ENCODE measurements at regions not wholly inside any gene's neighbourhood (a gene's known extent, or its start where the extent isn't known, plus 50 kb on each side); places are given as distances from the start of the nearest gene placed in this dataset.
"Not testable (repeated sequence)": the region's sequence is repeated elsewhere in the genome, so short reads cannot be mapped to it uniquely, and the experiment has no call there.

GRCh38 chr10:16117305-16117695, 257.0 kb upstream of the MINDY3 start:
- DNase-seq = no peak

- DNase-seq = no peak
Observed at GRCh38 chr10:16119445-16119844, 259.1 kb upstream of the MINDY3 start.

DNA sequence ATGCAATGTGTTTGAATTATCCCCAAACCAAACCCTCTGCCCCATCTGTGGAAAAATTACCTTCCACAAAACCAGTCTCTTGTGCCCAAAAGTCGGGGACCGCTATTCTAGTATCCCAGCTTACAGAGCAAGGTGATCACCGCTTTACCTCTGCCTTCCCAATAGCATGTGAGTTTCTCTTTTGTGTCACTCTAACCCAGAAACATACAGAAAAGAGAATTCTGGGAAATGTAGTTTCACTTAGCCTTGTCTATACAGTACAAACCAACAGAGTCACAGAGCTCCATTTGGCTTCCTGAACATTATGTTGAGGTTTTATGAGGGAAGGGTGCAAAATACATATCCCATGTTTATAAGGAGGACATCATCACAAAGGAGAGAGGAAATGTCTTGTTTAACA, 260.3 kb upstream of the MINDY3 start:
- no peak for DNase-seq

DNA sequence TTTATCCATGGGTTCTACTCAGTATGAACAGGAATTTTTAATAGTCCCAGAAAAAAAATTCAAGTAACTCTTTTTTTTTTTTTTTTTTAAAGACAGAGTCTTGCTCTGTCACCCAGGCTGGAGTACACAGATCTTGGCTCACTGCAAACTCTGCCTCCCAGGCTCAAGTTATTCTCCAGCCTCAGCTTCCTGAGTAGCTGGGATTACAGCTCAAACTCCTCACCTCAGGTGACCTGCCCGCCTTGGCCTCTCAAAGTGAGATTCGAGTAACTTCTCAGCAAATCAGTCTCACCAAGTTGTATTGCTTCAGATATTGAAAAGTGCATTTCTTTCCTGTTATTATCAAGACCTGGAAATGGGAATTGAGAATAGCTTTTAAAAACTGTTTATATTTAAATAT, 281.2 kb upstream of the MINDY3 start:
- no peak for DNase-seq

GRCh38 chr10:16146993-16147392, 286.7 kb upstream of the MINDY3 start:
- DNase-seq = no peak

DNA sequence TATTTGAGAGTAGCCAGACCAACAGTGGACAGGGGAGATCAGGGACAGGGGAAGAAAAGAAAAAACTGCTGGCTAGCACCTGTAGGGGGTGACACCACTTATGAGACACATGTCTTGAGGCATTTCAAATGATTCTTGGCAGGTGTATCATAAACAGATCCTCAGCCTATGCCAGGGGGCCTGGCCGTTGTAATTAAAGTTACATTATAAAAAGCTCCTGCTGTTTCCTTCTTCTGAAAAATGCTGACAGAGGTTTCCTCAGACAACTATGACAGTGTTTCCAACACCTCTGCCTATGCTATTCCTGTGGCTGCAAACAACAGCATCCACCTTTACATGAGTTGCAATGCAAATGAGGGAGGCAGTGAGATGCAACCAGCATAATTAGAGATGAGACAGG, 281.0 kb upstream of the PTER start:
- DNase-seq = no peak

- no peak for DNase-seq
Observed at GRCh38 chr10:16156681-16157080, 280.1 kb upstream of the PTER start.

GRCh38 chr10:16165067-16165466, 271.7 kb upstream of the PTER start:
- not testable (repeated sequence) for DNase-seq

DNA sequence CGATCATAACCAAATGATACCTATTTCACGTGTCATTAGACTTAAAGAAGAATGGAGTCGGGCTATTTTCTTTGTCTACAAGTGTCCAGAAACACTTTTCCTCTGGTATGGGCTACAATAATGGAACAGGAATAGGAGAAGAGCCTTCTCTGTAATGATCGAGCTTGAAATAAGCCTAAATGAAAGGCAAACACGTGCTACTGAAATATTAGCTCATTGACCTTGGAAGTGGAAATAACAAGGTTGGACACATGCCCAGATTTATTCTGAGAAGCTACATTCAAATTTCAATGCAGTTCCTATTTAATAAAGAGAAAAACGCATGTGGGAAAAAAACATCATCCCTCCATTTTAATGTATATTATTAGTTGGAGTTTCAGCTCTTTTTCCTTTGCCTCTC, 254.7 kb upstream of the PTER start:
- no peak for DNase-seq

GRCh38 chr10:16182688-16183087, 254.1 kb upstream of the PTER start:
- DNase-seq = no peak

DNA sequence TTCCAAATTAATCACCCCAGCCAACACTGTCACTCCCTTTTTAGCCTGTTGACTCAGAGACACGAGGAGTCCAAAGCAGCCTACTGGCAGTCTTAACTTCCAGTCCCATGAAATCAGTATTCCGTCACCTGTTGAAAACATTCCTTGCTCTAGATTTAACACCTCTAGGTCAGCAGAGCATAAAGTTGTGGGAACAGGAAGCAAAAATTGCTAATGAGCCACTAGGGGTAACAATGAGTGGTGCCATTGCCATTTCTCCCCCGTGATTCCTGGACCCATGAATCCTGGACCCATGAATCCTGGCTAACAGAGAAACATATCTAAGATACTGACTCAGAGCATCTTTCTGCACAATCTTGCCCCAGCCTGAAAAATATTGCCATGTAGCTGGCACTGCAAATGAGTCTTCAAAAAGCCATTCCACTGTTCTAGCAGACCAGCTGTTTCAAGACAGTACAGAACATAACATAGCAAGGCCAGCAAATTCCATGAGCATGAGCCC, 252.7 kb upstream of the PTER start:
- no peak for DNase-seq

DNA sequence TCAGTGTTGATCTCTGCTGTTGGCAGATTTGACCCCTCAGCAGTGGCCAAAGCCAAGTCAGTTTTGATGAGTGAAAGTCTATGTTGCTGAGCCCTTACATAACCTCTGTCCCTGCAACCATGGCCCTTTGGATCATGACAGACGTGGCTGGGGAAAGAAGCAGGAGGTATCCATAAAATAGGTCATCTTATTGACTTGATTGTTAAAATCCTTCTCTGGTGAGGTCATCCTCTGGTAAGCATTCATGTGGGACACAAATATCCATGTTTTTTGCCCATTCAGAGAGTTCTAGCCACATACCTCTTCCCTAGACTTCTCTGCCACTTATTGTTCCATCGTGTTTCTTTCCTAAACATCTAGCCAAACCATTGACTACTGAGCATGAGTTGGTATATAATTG, 251.9 kb upstream of the PTER start:
- no peak for DNase-seq

GRCh38 chr10:16186564-16186963, 250.2 kb upstream of the PTER start:
- DNase-seq = no peak

DNA sequence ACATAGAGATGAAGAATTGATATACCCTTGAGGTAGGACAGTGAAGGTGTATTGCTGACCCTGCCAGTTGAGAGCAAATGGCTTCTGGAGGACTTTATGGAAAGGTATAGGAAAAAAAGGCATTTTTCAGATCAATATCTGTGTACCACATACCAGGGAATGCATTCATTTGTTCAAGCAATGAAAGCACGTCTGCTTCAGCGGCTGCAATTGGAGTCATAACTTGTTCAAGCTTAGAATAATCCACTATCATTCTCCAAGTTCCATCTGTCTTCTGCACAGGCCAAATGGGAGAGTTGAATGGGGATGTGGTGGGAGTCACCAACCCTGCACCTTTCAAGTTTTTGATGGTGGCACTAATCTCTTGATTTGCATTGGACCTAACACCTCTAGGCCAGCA, 249.6 kb upstream of the PTER start:
- DNase-seq = no peak

GRCh38 chr10:16192337-16192736, 244.5 kb upstream of the PTER start:
- no peak for DNase-seq

DNA sequence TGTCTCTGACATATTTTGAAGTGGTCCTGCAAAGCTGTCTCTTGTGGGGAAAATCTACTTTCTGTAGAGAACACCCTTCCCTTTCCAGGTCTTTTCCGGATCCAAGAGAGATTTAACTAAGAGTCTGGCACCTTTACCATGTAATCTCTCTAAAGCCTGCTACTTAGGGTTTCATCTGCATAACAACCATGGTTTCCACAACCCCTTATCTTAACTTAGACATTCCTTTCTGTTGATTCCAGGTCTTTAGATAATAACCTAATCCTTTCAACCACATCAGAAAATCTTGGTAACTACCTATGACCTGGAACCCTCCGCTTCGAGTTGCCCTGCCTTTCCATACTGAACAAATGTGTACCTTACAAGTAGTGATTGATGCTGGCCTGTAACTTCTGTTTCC, 243.6 kb upstream of the PTER start:
- DNase-seq = no peak

DNA sequence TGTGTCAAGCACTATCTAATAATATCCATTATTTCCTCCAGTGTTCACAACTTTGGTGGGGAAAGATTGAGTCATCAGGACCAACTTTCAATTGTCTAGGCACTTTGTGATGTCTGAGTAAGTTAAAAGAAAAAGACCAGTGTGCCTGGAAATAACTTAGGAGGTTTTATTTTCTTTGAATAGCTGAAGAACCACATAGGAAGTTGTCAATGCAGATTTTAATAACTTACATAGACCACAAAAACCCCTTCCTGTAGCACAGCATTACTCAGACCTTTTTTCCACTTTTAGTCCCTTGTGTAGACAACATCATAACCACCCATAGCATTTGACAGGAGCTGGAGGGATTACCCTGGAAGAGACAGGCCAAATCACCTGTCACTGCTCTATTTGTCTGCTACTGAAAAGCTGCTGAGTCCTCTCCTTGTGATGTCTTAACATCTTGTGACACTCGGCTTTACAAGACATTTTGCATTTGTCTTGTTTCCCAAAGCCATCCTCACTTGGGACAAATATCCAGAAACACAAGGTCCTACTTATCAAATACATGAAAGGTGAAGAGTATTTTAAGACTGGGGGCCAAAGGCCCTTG, 241.5 kb upstream of the PTER start:
- DNase-seq = no peak

DNA sequence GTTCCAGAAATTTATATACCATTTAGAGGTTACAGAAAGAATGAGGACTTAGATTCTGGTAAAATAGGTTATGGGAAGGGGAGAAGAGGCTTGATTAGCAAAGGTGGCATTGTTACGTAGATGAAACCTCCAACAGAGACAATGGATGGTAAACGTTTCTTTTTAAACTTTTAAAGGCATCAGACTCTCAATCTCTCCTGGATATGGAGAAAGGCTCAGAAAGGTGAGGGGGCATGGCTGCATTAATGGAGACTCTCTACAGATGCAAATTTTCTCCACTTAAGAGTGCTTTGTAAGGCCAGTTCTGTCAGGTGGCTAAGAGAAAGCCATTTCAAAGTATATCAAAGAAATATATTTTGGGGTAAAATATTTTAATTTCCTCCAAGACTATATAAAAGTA, 240.9 kb upstream of the PTER start:
- no peak for DNase-seq

GRCh38 chr10:16199216-16199615, 237.6 kb upstream of the PTER start:
- DNase-seq = no peak

DNA sequence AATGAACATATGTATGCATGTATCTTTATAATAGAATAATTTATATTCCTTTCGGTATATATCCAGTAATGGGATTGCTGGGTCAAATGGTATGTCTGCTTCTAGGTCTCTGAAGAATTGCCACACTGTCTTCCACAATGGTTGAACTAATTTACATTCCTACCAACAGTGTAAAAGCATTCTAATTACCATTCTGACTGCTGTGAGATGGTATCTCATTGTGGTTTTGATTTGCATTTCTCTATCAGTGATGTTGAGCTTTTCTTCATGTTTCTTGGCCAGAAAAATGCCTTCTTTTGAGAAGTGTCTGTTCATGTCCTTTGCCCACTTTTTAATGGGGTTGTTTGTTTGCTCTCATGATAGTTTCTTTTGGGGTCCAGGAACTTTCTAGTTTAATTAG, 213.2 kb upstream of the PTER start:
- DNase-seq = not testable (repeated sequence)

DNA sequence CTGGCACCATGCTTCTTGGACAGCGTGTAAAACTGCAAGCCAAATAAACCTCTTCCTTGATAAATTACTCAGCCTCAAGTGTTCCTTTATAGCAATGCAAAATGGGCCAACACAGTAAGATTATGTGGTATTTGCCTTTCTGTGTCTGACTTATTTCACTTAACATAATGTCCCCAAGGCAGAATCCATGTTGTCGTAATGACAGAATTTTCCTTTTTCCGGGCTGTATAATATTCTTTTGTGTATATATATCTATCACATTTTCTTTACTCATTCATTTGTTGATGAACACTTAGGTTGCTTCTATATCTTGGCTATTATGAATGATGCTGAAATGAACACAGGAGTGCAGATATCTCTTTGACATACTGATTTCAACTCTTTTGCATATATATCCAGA, 209.1 kb upstream of the PTER start:
- no peak for DNase-seq

DNA sequence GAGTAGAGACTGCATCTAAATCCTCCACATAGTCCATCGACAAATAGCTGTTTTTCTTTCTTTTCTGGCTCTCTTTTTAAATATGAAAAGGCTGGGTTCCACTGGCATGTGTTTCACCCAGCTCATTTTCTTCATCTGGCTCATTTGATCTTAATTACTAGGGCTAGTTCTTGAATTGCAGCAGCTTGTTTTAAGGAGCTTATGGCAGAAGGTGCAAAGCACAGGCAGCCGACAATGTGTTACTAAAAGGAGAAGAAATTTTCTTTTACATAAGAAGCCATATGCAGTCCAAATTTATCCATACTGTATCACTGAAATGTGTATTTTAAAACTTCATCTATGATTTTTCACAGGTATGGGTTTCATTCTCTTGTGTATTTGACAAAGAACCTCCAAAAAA, 205.6 kb upstream of the PTER start:
- DNase-seq = no peak

DNA sequence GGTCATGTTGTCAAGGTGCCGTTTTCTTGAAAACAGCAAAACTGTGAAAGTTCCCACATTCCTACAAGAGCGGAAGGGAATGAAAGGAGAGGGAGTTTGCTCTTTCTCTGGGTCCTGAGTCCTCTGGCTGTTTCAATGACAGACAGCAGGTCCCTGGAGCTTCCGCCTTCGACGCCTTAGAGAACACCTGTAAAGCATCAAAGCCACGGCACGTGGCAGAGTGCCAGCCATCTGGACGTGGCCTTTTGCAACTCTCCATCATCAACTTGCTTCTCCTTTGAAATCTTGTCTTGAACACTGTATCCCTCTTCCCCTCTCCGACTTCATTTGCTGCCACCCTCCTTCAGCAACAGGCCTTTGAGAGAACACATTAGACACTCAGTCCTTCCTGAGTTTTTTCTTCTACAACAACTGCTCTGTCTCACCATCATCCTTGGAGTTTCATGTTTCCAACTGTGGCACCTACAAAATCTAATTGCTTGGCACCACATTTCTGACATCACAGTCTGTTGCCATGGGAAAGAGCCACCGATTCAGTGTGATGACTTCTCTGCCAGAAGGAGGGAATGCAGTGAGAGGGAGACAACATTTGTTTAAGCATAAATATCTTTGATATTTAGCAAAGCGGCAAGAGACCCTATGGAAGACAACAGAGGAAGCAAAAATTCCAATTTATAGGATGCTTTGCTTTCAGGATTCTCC, 204.9 kb upstream of the PTER start:
- no peak for DNase-seq

- no peak for DNase-seq
Observed at GRCh38 chr10:16232441-16232840, 204.4 kb upstream of the PTER start.

DNA sequence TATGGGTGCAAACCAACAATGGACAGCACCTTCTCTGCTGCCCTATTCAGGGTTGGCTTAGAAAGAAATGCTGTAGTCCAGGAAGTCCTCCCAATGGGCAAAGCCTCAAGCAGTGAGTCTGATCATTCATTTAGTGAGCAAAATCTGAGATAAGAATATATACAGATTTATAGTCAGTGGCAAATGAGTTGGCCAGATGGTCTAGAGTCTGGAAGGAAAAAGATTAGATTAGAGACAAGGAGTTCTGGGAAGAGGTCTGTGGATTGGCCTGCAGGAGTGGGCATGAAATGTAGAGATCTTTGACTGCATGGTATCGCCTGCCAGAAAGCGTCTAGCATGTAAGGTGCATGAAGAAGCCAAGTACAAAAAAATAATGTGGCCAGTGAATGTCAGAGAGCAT, 201.9 kb upstream of the PTER start:
- no peak for DNase-seq
